Activated CD4-positive, alpha-beta T cell treated with anti-CD3 and anti-CD28 coated beads, Interleukin-2, Interleukin-4, amounts not matched to agents 100 ng/mL and 50 ng/mL, durations not matched to agents 16 hours and 8 hours (primary cell): ENCODE measurements at regions not wholly inside any gene's neighbourhood (a gene's known extent, or its start where the extent isn't known, plus 50 kb on each side); places are given as distances from the start of the nearest gene placed in this dataset.

Experiments used
- DNase-seq: peaks from one replicate; pipeline ENCODE4 v3.0.0-alpha.2; 2020; ENCODE audit warnings: low spot score

DNA sequence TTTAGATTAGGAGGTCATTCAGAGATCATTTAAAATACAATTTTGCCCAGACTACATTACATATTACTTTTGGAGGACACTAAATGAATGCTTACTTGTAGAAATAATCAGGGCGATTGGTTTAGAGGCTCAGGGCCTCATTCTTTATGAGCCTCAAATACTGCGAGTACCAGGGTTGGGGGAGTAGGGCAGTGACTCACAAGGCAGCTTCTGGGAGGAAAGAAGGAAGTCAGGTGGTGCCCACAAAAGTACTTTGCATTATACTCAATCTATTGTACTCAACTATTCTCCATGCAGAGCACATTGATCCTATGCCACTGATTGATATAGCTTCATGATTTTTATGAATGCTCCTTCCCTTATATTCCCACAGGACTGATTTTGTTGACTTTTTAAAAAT lies 166.9 kb downstream of the SOCS6 start:
- no peak for DNase-seq

DNA sequence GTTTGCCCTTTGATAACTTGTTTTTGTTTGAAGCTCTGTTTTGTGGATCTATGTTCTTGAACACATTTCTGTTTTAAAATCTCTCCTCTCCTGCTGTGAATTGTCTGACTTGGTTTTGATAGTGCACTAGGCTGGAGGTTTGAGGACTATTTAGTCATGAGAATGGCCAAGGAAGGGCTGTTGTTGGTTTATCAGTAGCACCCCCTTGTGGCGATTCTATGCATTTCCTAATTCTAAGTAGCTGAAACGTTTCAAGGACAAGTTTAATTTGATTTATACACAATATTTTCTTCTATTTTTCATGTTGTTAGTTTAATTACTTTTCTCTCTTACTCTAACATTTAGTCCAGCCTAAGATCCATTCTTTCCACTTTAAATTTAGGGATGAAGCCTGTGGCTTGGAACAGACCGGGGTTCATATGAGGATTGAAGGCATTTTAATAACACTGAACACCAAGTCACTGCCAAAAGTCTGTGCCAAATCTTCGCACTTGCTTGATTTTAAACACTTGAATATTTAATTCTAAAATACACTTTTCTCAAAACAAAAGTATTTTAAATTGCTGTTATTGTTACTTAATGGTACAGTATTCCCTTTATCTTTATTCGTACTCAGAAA lies 166.0 kb downstream of the SOCS6 start:
- DNase-seq: peak; percentile 59

DNA sequence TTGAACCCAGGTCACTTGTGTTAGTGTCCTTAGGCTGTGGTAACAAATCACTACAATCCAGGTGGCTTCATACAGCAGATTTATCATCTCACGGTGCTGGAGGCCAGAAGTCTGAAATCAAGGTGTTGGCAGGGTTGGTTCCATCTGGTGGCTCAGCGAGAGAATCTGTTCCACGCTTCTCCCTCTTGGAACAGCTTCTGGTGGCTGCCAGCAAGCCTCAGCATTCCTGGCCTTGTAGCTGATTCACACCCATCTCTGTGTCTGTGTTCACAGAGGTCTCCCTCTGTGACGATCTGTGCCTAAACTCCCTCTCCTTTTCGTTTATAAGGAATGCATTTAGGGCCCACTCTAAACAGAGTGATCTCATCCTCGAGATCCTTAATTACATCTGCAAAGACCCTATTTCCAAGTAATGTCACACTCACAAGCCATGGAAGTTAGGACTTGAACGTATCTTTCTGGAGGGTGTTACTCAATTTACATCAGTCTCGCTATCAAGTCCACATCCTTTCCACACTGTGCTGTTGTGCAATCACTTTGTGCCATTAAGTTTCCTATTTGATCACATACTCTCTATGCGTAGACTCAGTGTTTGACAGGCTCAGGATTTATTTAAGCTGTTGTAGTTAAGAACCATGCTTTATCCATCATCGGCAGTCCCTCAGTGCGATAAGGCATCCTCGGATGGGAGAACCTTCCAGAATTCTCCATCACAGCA lies 164.4 kb downstream of the SOCS6 start:
- DNase-seq: no peak

DNA sequence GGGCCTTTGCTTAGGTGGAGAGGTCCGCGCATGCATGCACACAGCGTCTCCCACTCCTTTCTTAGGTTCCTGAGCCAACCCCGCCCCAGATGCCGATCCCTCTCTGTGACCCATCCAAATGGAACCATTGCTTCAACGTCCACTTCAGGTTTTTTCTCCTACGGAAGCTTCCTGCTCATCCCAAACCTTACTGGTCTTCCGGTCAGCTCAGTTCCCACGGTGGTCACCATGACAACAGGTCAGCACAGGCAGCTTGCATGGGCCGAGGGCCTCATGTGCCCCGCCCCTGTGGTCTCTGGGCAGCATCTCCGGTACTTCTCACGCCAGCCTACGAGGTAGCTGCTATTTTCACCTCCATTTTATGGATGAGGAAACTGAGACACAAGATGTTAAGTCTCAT lies 163.7 kb downstream of the SOCS6 start:
- DNase-seq: no peak

DNA sequence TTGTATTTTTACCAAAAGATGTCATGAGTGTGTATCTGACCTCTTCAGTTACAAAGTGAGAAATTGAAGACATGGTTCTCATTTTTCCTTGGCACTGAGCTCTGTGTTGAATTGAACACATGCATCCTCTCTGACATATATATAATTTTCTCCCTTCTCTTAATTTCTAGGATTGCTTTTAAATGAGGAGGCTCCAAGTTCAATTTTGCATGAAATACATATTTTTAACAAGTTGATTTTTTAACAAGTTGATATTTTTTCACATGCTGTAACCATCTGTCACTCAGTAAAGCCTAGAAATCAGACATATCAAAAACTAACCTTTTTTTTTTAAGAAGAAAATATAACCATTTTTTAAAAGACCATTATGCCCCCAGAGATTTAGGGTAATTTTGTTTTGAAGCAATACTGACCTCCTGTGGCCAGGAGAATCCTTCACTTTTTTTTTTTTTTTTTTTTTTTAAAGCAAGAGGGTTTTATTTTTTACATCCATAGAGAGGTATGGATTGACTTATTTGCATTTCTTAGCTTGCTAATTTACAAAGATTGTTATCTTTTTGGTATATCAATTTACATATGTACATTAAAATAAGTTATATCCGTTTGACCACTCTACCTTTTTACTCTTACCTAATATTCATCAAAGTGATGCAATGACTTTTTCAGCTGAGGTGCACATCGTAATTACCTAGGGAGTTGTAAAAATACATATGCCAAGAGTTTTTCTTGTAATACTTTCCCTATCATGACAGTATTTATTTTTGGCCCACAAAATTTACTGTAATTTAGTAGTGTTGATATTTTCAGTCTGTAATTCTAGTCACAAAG lies 161.8 kb downstream of the SOCS6 start:
- DNase-seq: no peak

DNA sequence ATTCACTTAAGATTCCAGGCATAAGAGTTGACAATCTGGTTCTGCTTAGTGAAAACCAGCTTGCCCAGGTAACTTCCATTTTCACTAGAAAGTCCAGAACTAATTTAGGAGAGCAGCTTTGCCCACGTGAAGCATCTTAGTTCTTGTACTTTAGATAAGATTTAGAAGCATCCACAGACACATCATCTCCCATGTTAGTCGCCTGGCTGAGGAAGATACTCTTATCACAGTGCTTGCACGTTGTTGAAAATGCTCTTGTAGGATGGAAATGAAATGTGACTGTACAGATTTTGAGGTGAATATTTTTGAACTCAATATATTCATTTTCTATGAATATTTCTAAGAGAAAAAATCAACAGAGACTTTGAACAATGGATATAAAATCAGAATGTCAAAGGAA lies 159.7 kb downstream of the SOCS6 start:
- DNase-seq: no peak

DNA sequence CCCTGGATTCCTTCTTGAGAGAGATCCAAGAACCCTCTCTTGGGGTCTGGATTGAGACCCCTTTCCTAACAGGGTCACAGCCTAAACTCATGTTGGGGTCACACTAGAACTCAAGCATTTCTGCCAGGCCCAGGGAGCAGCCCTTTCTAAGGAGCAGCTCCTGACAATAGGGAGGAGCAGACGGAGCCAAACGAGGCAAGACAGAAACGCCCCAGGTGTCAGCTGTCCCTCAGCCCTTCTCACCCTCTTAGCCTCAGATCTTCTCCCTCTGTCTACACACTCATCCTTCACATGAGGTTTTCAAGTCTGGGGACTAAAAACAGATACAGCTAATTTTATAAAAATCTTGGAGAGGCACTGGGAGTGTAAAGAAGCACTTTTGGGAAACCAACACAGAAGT lies 157.2 kb downstream of the SOCS6 start:
- DNase-seq: no peak

DNA sequence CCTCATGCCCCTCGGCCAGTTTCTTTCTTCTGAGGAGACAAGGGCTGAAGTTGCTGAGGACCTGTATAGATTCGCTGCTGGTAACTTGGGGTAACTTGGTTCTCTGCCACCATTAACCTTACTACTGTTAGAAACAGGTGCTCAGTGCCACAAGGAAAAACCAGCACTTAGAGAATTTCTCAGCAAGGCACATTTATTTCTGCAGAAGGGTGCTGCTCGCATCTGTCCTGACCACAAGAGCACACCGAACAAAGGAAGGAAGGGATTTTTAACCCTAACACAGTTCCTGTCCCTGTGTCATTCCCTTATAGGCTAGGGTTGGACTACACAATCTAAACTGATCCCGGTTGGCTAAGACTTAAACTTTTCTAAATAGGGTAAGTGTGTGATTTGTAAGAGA lies 154.1 kb downstream of the SOCS6 start:
- no peak for DNase-seq

DNA sequence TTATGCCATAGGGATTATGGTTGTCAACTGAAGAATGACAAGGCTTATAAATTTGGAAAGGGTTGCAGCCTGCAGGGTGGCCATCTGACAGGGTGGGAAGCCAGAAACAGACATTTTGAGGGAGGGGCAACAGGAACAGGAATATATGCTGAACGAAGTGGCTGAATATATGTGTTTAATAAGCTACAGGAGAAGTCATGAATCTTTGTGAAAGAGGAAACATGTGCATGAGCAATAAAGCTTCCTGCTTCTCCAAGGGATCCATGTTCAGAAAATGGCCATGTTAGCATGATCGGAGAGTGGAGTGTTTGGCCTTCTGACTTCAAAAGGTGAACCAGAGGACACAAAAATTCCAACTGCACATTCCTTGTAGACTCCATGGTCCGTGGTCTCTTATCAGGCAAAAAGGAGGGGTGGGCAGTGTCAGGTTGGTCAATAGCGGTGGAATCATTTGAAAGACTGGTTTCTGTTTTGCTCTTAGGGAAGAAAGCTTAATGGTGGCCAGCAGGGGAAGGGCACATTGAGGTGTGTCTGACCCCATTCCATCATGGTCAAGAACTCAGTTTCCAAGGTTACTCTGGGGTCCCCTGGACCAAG lies 144.1 kb downstream of the SOCS6 start:
- DNase-seq: no peak

DNA sequence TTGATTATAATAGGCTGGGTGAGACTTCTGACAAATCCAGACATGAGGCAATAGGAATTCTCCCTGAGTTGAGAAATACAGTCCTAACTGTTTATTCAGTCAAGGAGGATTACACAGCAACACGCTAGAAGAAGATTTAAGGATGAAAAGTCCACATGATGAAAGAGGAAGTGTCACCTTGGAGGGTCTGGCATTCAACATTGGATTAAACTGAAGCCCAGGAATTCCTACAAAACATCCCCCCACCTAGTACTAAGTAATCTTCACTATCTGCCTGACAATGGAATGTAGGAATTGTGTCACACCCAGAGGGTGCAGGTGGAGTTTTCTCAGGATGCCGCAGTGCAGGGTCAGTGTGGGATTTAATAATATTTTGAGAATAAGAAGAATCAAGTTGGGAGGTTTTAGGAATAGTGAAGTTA lies 142.4 kb downstream of the SOCS6 start:
- no peak for DNase-seq

DNA sequence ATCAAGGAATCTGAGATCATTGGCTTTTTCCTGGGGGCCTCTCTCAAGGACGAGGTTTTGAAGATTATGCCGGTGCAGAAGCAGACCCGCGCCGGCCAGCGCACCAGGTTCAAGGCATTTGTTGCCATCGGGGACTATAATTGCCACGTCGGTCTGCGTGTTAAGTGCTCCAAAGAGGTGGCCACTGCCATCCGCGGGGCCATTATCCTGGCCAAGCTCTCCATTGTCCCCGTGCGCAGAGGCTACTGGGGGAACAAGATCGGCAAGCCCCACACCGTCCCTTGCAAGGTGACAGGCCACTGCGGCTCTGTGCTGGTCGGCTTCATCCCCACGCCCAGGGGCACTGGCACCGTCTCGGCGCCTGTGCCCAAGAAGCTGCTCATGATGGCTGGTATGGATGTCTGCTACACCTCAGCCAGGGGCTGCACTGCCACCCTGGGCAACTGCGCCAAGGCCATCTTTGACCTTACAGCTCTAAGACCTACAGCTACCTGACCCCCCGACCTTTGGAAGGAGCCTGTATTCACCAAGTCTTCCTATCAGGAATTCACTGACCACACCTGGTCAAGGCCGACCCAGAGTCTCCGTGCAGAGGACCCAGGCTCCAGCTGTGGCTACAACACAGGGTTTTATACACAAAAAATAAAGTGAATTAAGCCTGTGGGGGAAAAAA lies 141.8 kb downstream of the SOCS6 start:
- no peak for DNase-seq

DNA sequence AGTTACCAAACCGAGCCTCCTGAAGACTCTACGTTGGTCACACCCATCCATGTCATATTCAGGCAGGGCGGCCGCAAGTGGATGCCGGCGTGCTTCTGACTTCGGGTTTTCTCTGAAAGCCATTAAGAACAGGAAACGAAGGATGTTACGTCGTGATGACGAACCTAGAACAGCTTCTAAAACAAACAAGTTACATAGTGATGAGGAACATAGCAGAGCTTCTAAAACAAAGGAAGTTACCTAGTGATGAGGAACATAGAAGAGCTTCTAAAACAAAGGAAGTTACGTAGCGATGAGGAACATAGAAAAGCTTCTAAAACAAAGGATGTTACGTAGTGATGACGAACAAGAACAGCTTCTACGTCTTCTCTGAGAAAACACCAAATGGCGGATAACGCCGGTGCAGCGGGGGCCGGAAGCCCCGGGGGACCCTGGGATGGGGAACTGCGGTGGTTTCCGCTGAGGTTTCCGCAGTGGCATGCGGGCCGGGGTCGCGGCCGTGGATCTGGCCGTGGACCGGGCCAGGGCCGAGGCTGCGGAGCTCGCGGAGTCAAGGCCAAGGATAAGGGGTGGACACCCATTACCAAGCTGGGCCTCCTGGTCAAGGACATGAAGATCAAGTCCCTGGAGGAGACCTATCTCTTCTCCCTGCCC lies 141.1 kb downstream of the SOCS6 start:
- no peak for DNase-seq

DNA sequence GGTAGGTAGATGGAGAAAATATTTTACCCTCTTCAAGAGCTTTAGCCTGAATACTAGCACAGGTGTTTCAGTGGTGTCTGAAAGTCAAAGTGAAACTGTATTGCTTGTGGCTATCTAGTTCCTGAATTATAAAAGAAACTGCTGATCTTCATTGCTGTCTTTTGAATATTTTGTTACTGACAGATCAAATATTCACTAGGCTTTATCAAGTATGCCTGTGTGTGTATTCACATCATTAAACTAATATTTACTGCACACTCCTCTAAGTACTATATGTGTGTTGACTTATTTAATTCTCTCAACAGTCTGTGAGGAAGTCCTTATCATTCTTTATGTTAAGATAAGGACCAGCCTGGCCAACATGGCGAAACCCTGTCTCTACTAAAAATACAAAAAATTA lies 139.6 kb downstream of the SOCS6 start:
- no peak for DNase-seq

DNA sequence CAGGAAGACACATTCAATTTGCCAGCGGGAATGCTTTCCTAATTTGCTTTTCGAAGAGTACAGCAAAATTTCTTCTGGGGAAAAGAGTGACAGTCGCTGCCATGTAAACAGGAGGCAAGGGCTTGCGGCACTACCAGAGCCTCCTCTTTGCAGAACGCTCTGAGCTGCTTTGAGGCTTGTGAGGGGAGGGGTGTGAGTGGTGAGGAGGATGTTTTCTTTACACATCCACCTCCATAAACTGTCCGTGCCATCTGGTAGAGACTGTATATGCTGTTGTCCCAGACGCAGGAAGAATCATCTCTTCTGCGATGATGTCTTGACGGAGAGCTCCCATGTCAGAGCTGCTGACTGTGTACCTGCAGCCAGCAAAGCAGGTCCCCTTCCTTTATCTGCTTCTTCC lies 138.0 kb downstream of the SOCS6 start:
- DNase-seq: no peak

DNA sequence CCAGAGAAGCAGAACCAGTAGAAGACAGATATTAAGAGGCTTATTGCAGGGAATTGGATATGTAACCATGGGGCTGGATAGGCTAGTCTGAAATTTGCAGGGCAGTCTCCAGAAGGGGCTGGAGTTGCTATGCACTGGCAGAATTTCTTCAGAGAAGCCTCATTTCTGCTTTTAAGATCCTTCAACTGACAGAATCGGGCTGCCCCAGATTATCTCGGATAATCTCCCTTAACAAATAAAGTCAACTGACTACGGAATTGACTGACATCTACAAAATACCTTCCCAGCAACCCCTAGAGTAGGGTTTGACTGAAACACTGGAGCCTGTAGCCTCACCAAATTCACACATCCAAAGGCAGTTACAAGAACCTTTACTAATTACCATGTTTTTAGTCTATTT lies 136.4 kb downstream of the SOCS6 start:
- DNase-seq: no peak

DNA sequence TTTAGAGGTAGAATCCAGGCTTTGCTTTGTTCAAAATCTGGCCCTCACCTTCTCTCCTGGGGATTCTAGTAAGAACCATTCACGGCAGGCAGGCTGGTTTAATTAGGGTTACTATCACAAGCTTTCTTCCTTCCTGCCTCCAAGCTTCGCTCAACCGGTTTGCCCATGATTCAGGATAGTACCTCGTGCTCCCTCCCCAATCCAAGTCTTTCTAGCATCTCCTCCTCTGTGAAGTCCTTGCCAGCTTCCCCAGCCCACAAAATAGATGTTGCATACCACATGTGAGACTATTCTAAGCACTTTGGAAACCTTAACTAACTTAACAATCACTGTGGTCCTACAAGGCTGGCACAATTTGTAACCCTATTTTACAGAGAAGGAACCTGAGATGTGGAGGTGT lies 135.1 kb downstream of the SOCS6 start:
- DNase-seq: no peak

DNA sequence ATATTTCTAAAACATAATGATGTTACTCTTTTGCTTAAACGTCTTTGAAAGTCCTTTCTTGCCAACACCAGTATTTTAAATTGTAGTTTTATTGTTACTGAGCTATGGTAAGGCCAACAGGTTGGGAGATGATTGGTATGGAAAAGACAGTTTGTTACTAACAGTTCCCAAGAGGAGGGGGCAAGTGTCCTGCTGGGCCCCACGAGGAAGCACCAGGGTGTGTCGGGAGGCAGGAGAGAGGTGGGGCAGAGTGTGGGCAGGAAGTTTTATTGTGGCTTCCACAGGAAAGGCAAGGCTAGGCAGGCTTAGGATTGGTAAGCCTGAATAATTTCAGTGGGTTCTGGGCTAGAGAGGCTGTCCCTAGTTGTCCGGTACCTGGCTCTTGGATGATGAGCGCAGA lies 134.3 kb downstream of the SOCS6 start:
- DNase-seq: no peak

DNA sequence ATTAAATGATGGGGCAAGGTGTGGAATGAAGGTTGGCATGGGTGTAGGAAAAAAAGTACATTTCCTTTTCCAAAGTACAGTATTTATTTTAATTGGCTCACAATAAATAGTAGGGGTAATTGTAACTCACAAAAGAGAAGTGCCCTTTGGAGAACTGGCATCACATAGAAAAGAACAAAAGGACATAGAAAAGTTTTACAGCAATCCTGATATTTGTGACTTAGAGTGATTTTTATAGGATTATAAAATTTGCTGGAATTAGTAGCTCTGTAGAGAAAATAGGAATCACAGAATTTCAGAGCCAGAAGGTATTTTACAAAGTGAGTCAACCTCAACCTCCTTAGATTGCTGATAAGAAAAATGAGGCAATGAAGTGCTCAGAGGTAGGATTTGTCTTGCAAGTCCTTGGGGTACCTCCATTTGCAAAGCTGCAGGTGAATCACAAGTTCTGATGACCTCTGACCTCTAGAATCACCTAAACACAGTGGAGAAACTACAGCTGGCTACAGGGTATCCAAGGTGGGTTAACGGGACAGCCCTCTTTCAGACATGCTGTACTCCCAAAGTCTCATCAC lies 133.6 kb downstream of the SOCS6 start:
- DNase-seq: no peak

DNA sequence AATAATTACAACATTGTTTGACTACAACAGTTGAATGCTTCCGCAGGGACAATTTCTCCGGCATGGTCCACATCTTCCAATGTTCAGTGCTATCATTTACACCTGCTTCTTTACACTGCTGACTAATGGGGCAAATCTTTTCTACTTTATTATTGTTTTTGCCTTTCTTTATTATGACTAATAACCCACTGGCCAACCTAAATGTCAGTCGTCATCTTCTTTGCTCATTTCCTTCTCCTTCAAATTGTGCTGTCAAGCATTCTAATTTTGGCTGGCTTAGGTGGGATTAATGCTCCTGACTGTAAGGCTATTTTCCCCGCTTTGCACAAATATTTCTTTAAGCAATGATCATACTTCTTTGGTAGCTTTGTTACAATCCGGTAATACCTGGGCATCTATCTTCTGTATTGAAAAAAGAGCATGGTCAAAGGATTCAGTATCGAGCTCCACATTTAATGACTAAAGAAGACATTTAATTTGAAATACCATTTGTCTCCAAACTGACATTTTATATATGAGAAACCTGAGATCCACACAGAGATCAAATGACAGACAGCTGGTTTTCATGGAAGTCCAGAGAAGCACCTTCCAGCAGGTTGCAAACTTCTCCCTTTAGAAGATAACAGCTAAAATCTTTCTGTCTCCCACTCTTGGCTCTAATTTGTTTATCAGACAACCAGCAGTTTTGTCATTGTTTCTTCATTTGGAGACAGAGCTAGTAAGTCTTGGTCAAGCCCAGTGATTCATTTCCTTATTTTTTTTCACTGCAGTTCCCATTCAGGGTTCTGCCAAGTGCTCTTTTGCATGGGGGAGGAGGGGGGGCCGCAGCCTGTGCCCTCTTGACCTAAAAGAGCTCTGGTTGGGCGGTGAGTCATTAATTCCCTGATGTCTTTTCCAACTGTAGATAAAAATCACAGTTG lies 132.9 kb downstream of the SOCS6 start:
- DNase-seq: no peak
